DOHH2 (cell line): ENCODE measurements at regions not wholly inside any gene's neighbourhood (a gene's known extent, or its start where the extent isn't known, plus 50 kb on each side); places are given as distances from the start of the nearest gene placed in this dataset.

Experiments used
- H3F3A ChIP-seq: fragments of 200-600 bp; sonication (generic), shearing (Covaris generic); 2 replicates; pipeline ENCODE4 v1.6.0; 2016; ENCODE audit warnings: antibody characterized with exemption, mild to moderate bottlenecking; ENCODE audit not compliant: control insufficient read depth, insufficient read depth
- H3K27ac ChIP-seq: fragments of 200-600 bp; sonication (generic); 2 replicates; pipeline ENCODE4 v1.5.1; 2014; ENCODE audit warnings: low read depth, mild to moderate bottlenecking, low read length, moderate library complexity
- H3K27me3 ChIP-seq: fragments of 200-600 bp; sonication (generic); 2 replicates; pipeline ENCODE4 v1.6.1; 2014; ENCODE audit warnings: mild to moderate bottlenecking, low read length, mixed read lengths; ENCODE audit not compliant: control insufficient read depth
- H3K36me3 ChIP-seq: fragments of 200-600 bp; sonication (generic); 2 replicates; pipeline ENCODE4 v1.6.1; 2014; ENCODE audit warnings: mild to moderate bottlenecking, low read length, moderate library complexity, mixed read lengths; ENCODE audit not compliant: control insufficient read depth
- H3K4me1 ChIP-seq: fragments of 200-600 bp; sonication (generic); 2 replicates; pipeline ENCODE4 v1.6.1; 2014; ENCODE audit warnings: mild to moderate bottlenecking, low read length, mixed read lengths; ENCODE audit not compliant: control insufficient read depth
- H3K4me2 ChIP-seq: fragments of 200-600 bp; sonication (generic); 2 replicates; pipeline ENCODE4 v1.6.0; 2014; ENCODE audit warnings: mild to moderate bottlenecking, low read length, moderate library complexity
- H3K4me3 ChIP-seq: fragments of 200-600 bp; sonication (generic); 2 replicates; pipeline ENCODE4 v1.5.1; 2014; ENCODE audit warnings: mild to moderate bottlenecking, low read length, mixed read lengths
- H3K79me2 ChIP-seq: fragments of 200-600 bp; sonication (generic); 2 replicates; pipeline ENCODE4 v1.6.1; 2014; ENCODE audit warnings: mild to moderate bottlenecking, low read length, mixed read lengths; ENCODE audit not compliant: control insufficient read depth
- H3K9me2 ChIP-seq: fragments of 200-600 bp; sonication (generic); replicated peaks from 2 replicates; pipeline ENCODE4 v1.6.1; 2014; ENCODE audit warnings: mild to moderate bottlenecking, low read length, mixed read lengths; ENCODE audit not compliant: control insufficient read depth
- H3K9me3 ChIP-seq: fragments of 200-600 bp; sonication (generic); 2 replicates; pipeline ENCODE4 v1.6.1; 2014; ENCODE audit warnings: antibody characterized with exemption, low read length, mixed read lengths; ENCODE audit not compliant: control insufficient read depth, insufficient read depth
- H4K20me1 ChIP-seq: fragments of 200-600 bp; sonication (generic); 2 replicates; pipeline ENCODE4 v1.6.0; 2014; ENCODE audit warnings: low read depth, mild to moderate bottlenecking, antibody characterized with exemption, low read length, moderate library complexity; ENCODE audit not compliant: control insufficient read depth, insufficient read depth
- CTCF ChIP-seq: fragments of 200-600 bp; sonication (generic); IDR thresholded peaks from one replicate; pipeline ENCODE4 v1.5.1; 2014; ENCODE audit warnings: antibody characterized with exemption, mild to moderate bottlenecking, low read depth, low read length; ENCODE audit not compliant: poor library complexity, severe bottlenecking
- EZH2phosphoT487 ChIP-seq: fragments of 200-600 bp; sonication (generic); IDR thresholded peaks from 2 replicates; pipeline ENCODE4 v1.6.1; 2017; ENCODE audit warnings: borderline replicate concordance, mild to moderate bottlenecking, antibody characterized with exemption, low read length, moderate library complexity, mixed read lengths

DNA sequence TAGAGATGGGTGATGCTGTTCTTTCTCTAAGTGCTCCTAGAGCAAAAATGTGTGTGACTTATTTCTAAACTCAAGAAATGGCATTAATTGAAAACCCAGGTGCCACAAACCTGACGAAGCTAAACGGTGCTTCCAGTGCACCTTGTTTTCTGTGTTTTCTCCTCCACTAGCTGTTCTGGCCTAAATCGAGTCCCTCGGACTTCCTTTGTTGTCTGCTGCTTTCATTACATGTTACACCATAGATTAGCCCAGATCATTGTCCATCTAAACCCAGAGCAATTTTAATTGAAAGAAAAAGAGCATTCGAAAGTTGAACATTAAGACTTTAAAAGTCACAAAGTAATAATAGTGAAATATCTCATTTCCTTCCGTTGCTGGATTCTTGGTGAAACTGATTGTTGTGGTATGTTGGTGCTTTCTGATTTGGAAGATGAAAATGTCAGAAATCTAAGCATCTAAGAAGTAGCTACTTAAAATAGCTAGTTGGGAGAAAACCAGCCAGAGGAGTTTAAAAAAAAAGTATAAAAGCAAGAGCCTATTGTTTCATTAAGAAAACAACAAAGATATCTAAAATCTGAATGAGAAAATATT lies 219.6 kb upstream of the G2E3 start:
- no peak overlapping the region for H3K4me2 ChIP-seq
- no peaks in the 10 kb centered on the region for H4K20me1 ChIP-seq
- no peaks in the 10 kb centered on the region for H3K4me1 ChIP-seq
- no peaks in the 10 kb centered on the region for H3K9me2 ChIP-seq
- H3K79me2 ChIP-seq: no peaks in the 10 kb centered on the region
- H3K36me3 ChIP-seq: no peaks in the 10 kb centered on the region
- no peaks in the 10 kb centered on the region for H3F3A ChIP-seq
- H3K9me3 ChIP-seq: no peaks in the 10 kb centered on the region
- TF ChIP-seq EZH2phosphoT487: no peak
- no peak for TF ChIP-seq CTCF
- no peaks in the 10 kb centered on the region for H3K27me3 ChIP-seq
- no peak overlapping the region for H3K27ac ChIP-seq
- H3K4me3 ChIP-seq: no peak overlapping the region

- no peaks in the 10 kb centered on the region for H3K9me3 ChIP-seq
- H3K4me3 ChIP-seq: no peak overlapping the region
- no peaks in the 10 kb centered on the region for H3K4me1 ChIP-seq
- no peaks in the 10 kb centered on the region for H4K20me1 ChIP-seq
- no peaks in the 10 kb centered on the region for H3K36me3 ChIP-seq
- H3K4me2 ChIP-seq: no peak overlapping the region
- no peak overlapping the region for H3K27ac ChIP-seq
- no peaks in the 10 kb centered on the region for H3K9me2 ChIP-seq
- H3K27me3 ChIP-seq: no peaks in the 10 kb centered on the region
- no peak for TF ChIP-seq EZH2phosphoT487
- no peak for TF ChIP-seq CTCF
- no peaks in the 10 kb centered on the region for H3F3A ChIP-seq
- no peaks in the 10 kb centered on the region for H3K79me2 ChIP-seq
These were observed 218.5 kb upstream of the G2E3 start for GRCh38 chr14:30340495-30340894.

DNA sequence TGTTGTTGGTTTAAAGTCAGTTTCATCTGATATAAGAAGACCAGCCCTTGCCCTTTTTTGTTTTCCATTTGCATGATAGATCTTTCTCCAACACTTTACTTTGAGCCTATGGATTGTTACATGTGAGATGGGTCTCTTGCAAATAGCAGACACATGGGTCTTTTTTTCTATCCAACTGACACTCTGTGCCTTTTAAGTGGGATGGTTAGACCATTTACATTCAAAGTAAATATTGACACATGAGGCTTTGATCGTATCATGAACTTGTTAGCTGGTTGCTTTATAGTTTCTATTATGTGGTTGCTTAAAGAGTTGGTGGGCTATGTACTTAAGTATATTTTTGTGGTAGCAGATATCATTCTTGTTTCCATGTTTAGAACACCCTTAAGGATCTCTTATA lies 213.4 kb upstream of the G2E3 start:
- no peaks in the 10 kb centered on the region for H3K9me2 ChIP-seq
- no peak overlapping the region for H3K27ac ChIP-seq
- no peak overlapping the region for H3K4me3 ChIP-seq
- no peaks in the 10 kb centered on the region for H4K20me1 ChIP-seq
- no peaks in the 10 kb centered on the region for H3K79me2 ChIP-seq
- TF ChIP-seq CTCF (no peak), EZH2phosphoT487 (no peak)
- H3K27me3 ChIP-seq: no peaks in the 10 kb centered on the region
- H3K4me2 ChIP-seq: no peak overlapping the region
- no peaks in the 10 kb centered on the region for H3K9me3 ChIP-seq
- H3K36me3 ChIP-seq: no peaks in the 10 kb centered on the region
- no peaks in the 10 kb centered on the region for H3K4me1 ChIP-seq
- H3F3A ChIP-seq: no peaks in the 10 kb centered on the region
